Peyer's patch (tissue), 4 donors: ENCODE measurements at regions not wholly inside any gene's neighbourhood (a gene's known extent, or its start where the extent isn't known, plus 50 kb on each side); places are given as distances from the start of the nearest gene placed in this dataset.

Experiments
- DNase-seq, 3 donors: peaks; one replicate each; pipeline ENCODE4 v3.0.0-alpha.2; 2017 to 2019
- H3K27ac ChIP-seq, 4 donors: fragments of 200-600 bp; sonication (generic); one replicate each; pipeline ENCODE4 v1.5.1; 2016 to 2019
- H3K27me3 ChIP-seq, 2 donors: fragments of 200-600 bp; sonication (generic); one replicate each; pipeline ENCODE4 v1.5.1; 2019
- H3K36me3 ChIP-seq, 3 donors: fragments of 200-600 bp; sonication (generic); one replicate each; pipeline ENCODE4 v1.5.1; 2016 to 2019
- H3K4me1 ChIP-seq, 4 donors: fragments of 200-600 bp; sonication (generic); one replicate each; pipeline ENCODE4 v1.5.1; 2016 to 2019
- H3K4me3 ChIP-seq, 4 donors: fragments of 200-600 bp; sonication (generic); 1 replicate in 3 of 4; 2 replicates in 1 of 4; pipeline ENCODE4 v1.5.1; 2016 to 2019; ENCODE audit warnings: mild to moderate bottlenecking in 1 of 4
- H3K9me3 ChIP-seq, 4 donors: fragments of 200-600 bp; sonication (generic); one replicate each; pipeline ENCODE4 v1.5.1; 2016 to 2019; ENCODE audit warnings: mild to moderate bottlenecking in 1 of 4
- CTCF ChIP-seq, 6 experiments: fragments of 450-650 bp in 4 of 6; fragments of 200-600 bp in 2 of 6; sonication (generic) in 1 of 6; IDR thresholded peaks; one replicate each; pipeline ENCODE4 v1.5.1; 2017 to 2019; ENCODE audit warnings: antibody characterized with exemption in 6 of 6, mild to moderate bottlenecking in 3 of 6, moderate library complexity in 1 of 6
- POLR2A ChIP-seq, 2 donors: fragments of 450-650 bp; IDR thresholded peaks; one replicate each; pipeline ENCODE4 v1.5.1; 2017; ENCODE audit warnings: antibody characterized with exemption in 2 of 2, mild to moderate bottlenecking in 2 of 2, moderate library complexity in 2 of 2

GRCh38 chr14:71487449-71487848 is 444.8 kb upstream of the RGS6 start:
- Histone ChIP-seq H3K4me1 (peaks cover 0 to 4% (median 0%) of the 10 kb centered on the region in 4 donors), H3K9me3 (no peaks in the 10 kb centered on the region), H3K27ac (no peak overlapping the region), H3K27me3 (no peaks in the 10 kb centered on the region), H3K4me3 (no peak overlapping the region), H3K36me3 (no peaks in the 10 kb centered on the region)
- DNase-seq: no peak
- TF ChIP-seq CTCF (IDR thresholded peaks at IDR 0.05) (no peak), POLR2A (IDR thresholded peaks at IDR 0.05) (no peak)

- Histone ChIP-seq H3K36me3 (no peaks in the 10 kb centered on the region), H3K4me3 (no peak overlapping the region), H3K27me3 (no peaks in the 10 kb centered on the region), H3K27ac (no peak overlapping the region), H3K9me3 (no peaks in the 10 kb centered on the region), H3K4me1 (peaks cover 0 to 4% (median 0%) of the 10 kb centered on the region in 4 donors)
- TF ChIP-seq CTCF (IDR thresholded peaks at IDR 0.05): no peak
- TF ChIP-seq POLR2A (IDR thresholded peaks at IDR 0.05): no peak
- DNase-seq: no peak
Measured at GRCh38 chr14:71487941-71488340, 444.3 kb upstream of the RGS6 start.

- H3K9me3 ChIP-seq: no peaks in the 10 kb centered on the region
- H3K27ac ChIP-seq: peak overlapping the region in 1 of 4 donors; percentile 0
- DNase-seq: no peak
- no peak overlapping the region for H3K4me3 ChIP-seq
- no peaks in the 10 kb centered on the region for H3K27me3 ChIP-seq
- no peak for TF ChIP-seq CTCF (IDR thresholded peaks at IDR 0.05)
- no peak for TF ChIP-seq POLR2A (IDR thresholded peaks at IDR 0.05)
- H3K4me1 ChIP-seq: peaks cover 0 to 4% (median 0%) of the 10 kb centered on the region in 4 donors
- H3K36me3 ChIP-seq: no peaks in the 10 kb centered on the region
Measured at GRCh38 chr14:71488703-71489191, 443.5 kb upstream of the RGS6 start.

- Histone ChIP-seq H3K36me3 (no peaks in the 10 kb centered on the region), H3K4me3 (no peak overlapping the region), H3K27me3 (no peaks in the 10 kb centered on the region), H3K27ac (no peak overlapping the region), H3K9me3 (no peaks in the 10 kb centered on the region), H3K4me1 (peaks cover 0 to 4% (median 0%) of the 10 kb centered on the region in 4 donors)
- DNase-seq: no peak
- TF ChIP-seq POLR2A (IDR thresholded peaks at IDR 0.05) (no peak), CTCF (IDR thresholded peaks at IDR 0.05) (no peak)
Measured at GRCh38 chr14:71489742-71490141, 442.5 kb upstream of the RGS6 start.

- no peak for DNase-seq
Measured at GRCh38 chr14:71491931-71492330, 440.3 kb upstream of the RGS6 start.

More at GRCh38 chr14:71491931-71492330, 440.3 kb upstream of the RGS6 start:
- no peak for TF ChIP-seq POLR2A (IDR thresholded peaks at IDR 0.05)
- TF ChIP-seq CTCF (IDR thresholded peaks at IDR 0.05): no peak
- no peaks in the 10 kb centered on the region for H3K27me3 ChIP-seq
- no peaks in the 10 kb centered on the region for H3K36me3 ChIP-seq
- H3K4me3 ChIP-seq: no peak overlapping the region
- no peak overlapping the region for H3K27ac ChIP-seq
- no peaks in the 10 kb centered on the region for H3K9me3 ChIP-seq
- H3K4me1 ChIP-seq: peaks cover 0 to 4% (median 0%) of the 10 kb centered on the region in 4 donors
